H7 (cell line): ENCODE measurements at regions not wholly inside any gene's neighbourhood (a gene's known extent, or its start where the extent isn't known, plus 50 kb on each side); places are given as distances from the start of the nearest gene placed in this dataset.

Experiments
- DNase-seq: peaks from one replicate; pipeline ENCODE4 v3.0.0; 2012
- H3K27me3 ChIP-seq: 2 replicates; pipeline ENCODE4 v1.6.0; 2011; ENCODE audit warnings: mild to moderate bottlenecking, low read length; ENCODE audit not compliant: control insufficient read depth, insufficient read depth
- H3K36me3 ChIP-seq: replicated peaks from 2 replicates; pipeline ENCODE4 v1.5.1; 2011; ENCODE audit warnings: low read length; ENCODE audit not compliant: control insufficient read depth, insufficient read depth
- H3K4me3 ChIP-seq: 2 replicates; pipeline ENCODE4 v1.5.1; 2011; ENCODE audit warnings: low read depth, mild to moderate bottlenecking, control low read depth, low read length, moderate library complexity; ENCODE audit not compliant: insufficient read depth

DNA sequence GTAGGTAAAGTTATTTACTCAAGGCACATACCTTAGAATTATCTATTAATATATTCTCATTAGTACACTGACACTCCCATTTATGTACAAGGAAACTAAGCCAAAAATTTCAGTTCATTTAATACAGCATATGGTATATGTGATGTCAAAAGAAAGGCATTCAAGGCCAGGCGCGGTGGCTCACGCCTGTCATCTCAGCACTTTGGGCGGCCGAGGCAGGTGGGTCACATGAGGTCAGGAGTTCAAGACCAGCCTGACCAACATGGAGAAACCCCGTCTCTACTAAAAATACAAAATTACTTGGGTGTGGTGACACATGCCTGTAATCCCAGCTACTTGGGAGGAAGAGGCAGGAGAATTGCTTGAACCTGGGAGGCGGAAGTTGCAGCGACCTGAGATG lies 435.2 kb downstream of the GBE1 start:
- no peaks in the 10 kb centered on the region for H3K36me3 ChIP-seq
- no peaks in the 10 kb centered on the region for H3K27me3 ChIP-seq
- H3K4me3 ChIP-seq, result no peak overlapping the region
- no peak for DNase-seq

DNA sequence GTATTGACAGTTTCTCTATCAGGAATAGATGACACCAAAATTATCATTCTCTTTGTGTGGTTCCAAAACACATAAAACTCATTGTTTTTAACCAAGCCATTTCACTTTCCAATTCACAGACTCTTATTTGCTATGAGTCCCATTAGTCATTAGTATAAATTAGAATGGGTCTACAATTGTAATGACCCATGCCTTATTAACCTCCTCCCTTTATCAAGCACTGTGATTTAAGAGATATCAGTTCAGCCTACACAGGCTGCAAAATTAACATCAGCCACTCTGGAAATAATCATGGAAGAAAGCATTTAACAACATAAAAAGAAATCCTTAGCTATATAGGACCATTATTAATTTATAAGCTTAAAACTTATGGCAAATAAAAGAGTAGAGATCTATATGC lies 440.6 kb downstream of the GBE1 start:
- Histone ChIP-seq H3K4me3 (no peak overlapping the region), H3K27me3 (no peaks in the 10 kb centered on the region), H3K36me3 (no peaks in the 10 kb centered on the region)
- DNase-seq, result no peak

DNA sequence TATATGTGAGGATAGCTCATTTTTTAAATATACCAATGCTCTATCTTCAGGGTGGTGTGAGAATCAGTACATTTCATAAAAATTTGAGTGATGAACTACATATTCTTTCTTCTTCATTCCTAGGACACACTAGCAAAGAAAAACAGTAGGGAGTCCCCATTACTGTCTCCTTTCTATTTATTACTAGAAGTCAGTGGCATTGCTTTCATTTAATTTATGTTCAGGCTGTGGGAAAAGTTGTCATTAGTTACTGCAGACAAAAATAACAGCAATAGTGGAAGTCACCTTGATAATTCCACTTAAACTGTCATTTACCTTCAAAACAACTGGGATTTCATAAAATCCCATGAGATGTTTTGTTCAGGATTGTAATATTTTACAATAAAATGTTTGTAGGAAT lies 446.4 kb downstream of the GBE1 start:
- H3K27me3 ChIP-seq, result no peaks in the 10 kb centered on the region
- H3K36me3 ChIP-seq, result no peaks in the 10 kb centered on the region
- DNase-seq, result no peak
- no peak overlapping the region for H3K4me3 ChIP-seq

GRCh38 chr3:81311321-81311720 lies 450.1 kb downstream of the GBE1 start:
- Histone ChIP-seq H3K36me3 (no peaks in the 10 kb centered on the region), H3K4me3 (no peak overlapping the region), H3K27me3 (no peaks in the 10 kb centered on the region)
- DNase-seq, result no peak

GRCh38 chr3:81308306-81308705 lies 453.1 kb downstream of the GBE1 start:
- Histone ChIP-seq H3K27me3 (no peaks in the 10 kb centered on the region), H3K36me3 (no peaks in the 10 kb centered on the region), H3K4me3 (no peak overlapping the region)
- DNase-seq, result no peak

- H3K4me3 ChIP-seq, result no peak overlapping the region
- no peak for DNase-seq
- no peaks in the 10 kb centered on the region for H3K27me3 ChIP-seq
- no peaks in the 10 kb centered on the region for H3K36me3 ChIP-seq
These were observed 454.2 kb downstream of the GBE1 start for GRCh38 chr3:81307221-81307620.

- no peak overlapping the region for H3K4me3 ChIP-seq
- no peak for DNase-seq
- no peaks in the 10 kb centered on the region for H3K27me3 ChIP-seq
These were observed 458.1 kb downstream of the GBE1 start for GRCh38 chr3:81303321-81303720.

DNA sequence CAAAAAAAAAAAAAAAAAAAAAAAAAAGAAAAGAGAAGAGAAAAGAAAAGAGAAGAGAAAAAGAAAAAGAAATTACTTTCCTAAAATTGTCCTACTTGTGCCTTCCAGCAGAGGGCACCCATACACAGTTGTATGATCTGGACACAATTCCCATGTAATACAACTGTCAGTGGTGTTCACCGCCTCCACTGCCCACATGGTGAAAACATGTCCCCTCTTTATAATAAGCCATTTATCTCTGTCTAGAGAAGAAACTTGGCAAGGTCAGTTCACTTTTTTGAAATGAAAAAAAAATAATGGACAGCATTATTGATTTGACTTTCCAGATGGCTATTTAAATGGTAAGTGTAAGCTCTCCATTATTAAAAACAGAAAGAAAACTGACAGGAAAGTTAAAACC lies 459.4 kb downstream of the GBE1 start:
- no peaks in the 10 kb centered on the region for H3K36me3 ChIP-seq
- H3K4me3 ChIP-seq, result no peak overlapping the region
- no peaks in the 10 kb centered on the region for H3K27me3 ChIP-seq
- peak; percentile 54 for DNase-seq

More at GRCh38 chr3:81303321-81303720, 458.1 kb downstream of the GBE1 start:
- no peaks in the 10 kb centered on the region for H3K36me3 ChIP-seq

DNA sequence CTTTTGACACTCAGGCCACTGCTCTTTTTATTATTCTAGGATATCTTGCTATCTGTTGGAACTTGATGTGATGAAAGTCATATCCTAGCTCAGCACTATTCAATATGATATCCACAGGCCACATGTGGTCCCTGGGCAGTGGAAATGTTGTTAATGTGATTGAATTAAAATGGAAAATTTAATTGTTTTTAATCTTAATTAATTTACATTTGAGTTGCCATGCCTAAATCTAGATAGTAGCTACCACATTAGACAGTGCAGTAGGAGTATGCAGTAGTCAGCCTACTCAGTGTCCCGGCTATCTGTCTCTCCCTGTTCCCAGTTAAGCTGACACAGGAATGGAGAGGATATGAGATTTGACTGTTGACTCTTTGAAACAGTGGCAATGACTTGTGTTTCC lies 460.2 kb downstream of the GBE1 start:
- no peaks in the 10 kb centered on the region for H3K27me3 ChIP-seq
- H3K4me3 ChIP-seq, result no peak overlapping the region
- no peaks in the 10 kb centered on the region for H3K36me3 ChIP-seq
- no peak for DNase-seq

GRCh38 chr3:81300324-81300927 lies 461.0 kb downstream of the GBE1 start:
- Histone ChIP-seq H3K4me3 (no peak overlapping the region), H3K27me3 (no peaks in the 10 kb centered on the region), H3K36me3 (no peaks in the 10 kb centered on the region)
- no peak for DNase-seq

GRCh38 chr3:81299481-81299880 lies 462.0 kb downstream of the GBE1 start:
- H3K4me3 ChIP-seq, result no peak overlapping the region
- no peak for DNase-seq
- no peaks in the 10 kb centered on the region for H3K27me3 ChIP-seq
- no peaks in the 10 kb centered on the region for H3K36me3 ChIP-seq

DNA sequence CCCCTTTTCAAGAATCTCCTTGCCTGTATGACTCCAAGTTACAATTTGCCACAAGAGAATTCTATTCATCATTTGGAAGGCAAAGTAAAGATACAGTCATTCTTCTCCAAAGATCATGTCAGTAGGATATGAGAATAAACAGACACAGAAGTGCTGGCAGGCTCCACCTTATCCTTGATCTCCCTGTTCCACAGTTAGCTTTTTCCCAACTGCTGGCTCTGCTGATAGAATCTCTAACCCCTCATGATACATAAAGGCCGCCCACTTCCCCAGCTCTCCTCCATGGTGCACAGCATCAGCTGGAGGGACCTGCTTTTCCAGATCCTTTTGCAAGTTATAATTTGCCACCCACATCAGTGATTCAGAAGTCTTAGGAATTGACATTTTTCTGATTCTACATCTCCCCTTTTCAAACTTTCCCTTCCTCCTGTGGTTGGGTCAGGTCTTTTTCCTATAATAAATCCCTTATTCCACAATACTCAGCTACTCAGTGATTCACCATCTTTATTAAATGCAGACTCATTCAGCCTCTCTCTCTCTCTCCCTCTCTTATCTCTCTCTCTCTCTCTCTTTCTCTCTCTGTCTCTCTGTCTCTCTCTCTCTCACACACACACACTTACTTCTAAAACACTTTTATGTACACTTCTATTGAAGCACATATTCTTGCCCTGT lies 465.4 kb downstream of the GBE1 start:
- H3K4me3 ChIP-seq, result no peak overlapping the region
- H3K36me3 ChIP-seq, result no peaks in the 10 kb centered on the region
- no peak for DNase-seq
- no peaks in the 10 kb centered on the region for H3K27me3 ChIP-seq

- no peaks in the 10 kb centered on the region for H3K27me3 ChIP-seq
- no peak overlapping the region for H3K4me3 ChIP-seq
- no peak for DNase-seq
- no peaks in the 10 kb centered on the region for H3K36me3 ChIP-seq
These were observed 468.3 kb downstream of the GBE1 start for GRCh38 chr3:81293156-81293555.

DNA sequence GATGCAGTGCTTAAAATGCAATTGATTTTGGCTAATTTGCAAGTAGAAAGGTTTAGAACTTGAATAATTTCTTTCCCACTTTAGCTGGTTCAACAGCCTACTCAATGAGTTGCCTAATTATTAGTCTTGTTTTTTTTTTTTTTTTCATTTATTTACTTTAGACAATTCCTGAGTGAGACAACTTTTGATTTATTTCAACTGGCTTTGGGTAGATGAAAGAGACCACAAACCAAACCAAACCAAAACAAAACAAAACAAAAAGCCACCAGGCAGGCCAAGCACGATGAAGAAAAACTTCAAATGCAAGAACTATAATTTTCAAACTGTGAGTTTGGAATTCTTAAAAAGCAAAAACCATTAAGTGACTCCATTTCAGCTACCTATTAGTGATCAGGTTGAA lies 469.9 kb downstream of the GBE1 start:
- Histone ChIP-seq H3K4me3 (no peak overlapping the region), H3K27me3 (no peaks in the 10 kb centered on the region), H3K36me3 (no peaks in the 10 kb centered on the region)
- DNase-seq, result no peak

GRCh38 chr3:81289676-81290075 lies 471.8 kb downstream of the GBE1 start:
- DNase-seq, result no peak
- Histone ChIP-seq H3K4me3 (no peak overlapping the region), H3K36me3 (no peaks in the 10 kb centered on the region), H3K27me3 (no peaks in the 10 kb centered on the region)
